ENCODE measurements at regions not wholly inside any gene's neighbourhood (a gene's known extent, or its start where the extent isn't known, plus 50 kb on each side); places are given as distances from the start of the nearest gene placed in this dataset.

DNA sequence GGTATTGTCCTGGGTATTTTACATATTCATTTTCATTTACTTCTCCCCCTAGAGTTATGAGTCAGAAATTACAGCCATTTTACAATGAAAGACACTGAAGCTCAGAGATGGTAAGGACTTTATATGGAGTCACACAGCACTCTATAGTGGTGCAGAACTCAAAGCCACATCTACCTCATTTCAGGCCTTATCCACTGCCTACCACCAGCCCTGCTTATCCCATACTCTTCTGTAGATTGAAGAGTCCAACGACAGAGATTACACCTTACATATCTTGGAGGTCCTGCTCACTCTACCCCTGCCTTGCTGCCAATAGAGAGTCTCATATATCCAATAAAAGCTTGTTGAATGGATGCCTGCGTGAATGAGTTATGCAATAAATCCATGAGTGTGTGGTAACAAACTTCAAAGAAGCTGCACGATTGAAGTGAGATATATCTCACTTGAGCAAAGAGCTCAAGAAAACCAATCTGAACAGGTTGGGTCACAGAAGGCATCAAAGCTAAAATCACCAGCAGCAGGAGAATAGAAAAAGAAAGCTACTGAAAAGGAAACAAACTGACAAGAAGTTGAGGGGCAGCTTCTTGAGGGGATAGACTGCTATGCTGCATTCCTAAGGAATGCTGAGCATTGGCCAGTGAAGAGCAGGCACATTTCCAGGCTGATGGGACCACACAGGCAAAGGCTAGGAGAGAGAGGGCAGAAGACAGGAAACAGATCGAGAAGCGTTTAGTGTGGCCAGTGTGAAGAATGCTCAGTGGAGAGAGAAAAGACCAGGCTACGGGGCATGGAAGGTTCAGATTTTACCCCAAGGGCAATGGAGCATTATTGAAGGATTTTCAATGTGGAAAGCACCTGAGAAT is 585.6 kb downstream of the DHX35 start:
- DNase-seq (ENCODE audit: low read depth) = no peak
- in situ Hi-C loops (cut with HindIII; ENCODE audit: low sequenced_read_pairs) = no loop called here
- TF ChIP-seq, protein P1, sequence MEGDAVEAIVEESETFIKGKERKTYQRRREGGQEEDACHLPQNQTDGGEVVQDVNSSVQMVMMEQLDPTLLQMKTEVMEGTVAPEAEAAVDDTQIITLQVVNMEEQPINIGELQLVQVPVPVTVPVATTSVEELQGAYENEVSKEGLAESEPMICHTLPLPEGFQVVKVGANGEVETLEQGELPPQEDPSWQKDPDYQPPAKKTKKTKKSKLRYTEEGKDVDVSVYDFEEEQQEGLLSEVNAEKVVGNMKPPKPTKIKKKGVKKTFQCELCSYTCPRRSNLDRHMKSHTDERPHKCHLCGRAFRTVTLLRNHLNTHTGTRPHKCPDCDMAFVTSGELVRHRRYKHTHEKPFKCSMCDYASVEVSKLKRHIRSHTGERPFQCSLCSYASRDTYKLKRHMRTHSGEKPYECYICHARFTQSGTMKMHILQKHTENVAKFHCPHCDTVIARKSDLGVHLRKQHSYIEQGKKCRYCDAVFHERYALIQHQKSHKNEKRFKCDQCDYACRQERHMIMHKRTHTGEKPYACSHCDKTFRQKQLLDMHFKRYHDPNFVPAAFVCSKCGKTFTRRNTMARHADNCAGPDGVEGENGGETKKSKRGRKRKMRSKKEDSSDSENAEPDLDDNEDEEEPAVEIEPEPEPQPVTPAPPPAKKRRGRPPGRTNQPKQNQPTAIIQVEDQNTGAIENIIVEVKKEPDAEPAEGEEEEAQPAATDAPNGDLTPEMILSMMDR (IDR thresholded peaks at IDR 0.05; ENCODE audit: low read depth, low read length, missing control alignments) = no peak
- H3K4me3 ChIP-seq (ENCODE audit: low read depth, low read length) = no peak overlapping the region

DNA sequence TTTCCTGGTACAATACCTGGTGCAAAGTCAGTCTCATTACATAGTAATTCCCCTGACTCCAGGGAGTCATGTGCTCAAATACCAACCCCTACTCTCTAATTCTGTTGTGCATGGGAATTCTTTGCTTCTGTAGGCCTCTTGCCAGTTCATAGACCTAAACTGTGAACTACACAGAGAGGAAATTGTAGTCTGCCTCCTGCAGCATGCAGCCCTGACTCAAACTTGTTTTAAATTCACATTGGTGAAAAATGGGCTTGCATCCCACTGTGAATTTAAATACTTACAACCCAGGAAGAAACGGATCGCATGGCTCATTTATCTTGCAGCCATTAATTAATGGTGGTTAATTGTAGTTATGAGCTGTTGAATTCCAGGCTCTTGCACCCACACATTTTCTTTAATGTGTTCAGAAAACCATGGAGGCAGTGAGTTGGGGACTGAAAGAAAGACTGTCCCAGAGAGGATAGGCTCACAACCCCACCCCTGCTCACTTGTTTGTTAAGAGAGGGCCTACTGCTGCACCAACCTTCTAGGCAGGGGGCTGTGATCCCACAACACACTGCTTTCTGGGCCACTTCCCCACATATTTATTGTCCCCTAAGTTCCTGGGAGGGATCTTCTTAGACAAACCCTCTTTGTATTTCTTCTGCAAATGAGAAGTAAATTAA is 579.1 kb downstream of the DHX35 start:
- in situ Hi-C loops (cut with HindIII; ENCODE audit: low sequenced_read_pairs) = no loop called here

DNA sequence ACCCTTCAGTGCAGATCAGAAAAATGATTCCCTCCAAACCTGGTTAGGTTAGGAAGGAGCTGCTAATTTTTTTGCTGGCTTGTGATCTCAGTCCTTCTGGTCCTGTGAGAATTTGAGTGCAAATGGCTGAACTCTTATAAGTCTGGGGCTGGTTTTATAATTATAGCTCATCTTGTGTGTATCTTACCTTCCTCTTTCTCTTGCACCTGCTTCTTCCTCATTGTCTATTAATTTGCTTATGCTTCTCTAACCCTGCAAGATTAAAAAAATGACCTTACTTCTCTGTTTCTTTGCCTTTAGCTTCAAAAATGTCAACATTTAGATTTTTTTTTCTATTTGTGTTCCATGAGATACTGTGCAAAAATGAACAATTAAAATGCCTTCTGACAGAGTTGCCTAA is 576.2 kb downstream of the DHX35 start:
- no peak overlapping the region for H3K4me3 ChIP-seq (ENCODE audit: low read depth, low read length)
- TF ChIP-seq, protein P1 (IDR thresholded peaks at IDR 0.05; ENCODE audit: low read depth, low read length, missing control alignments) = no peak
- no peak for DNase-seq (ENCODE audit: low read depth)
- in situ Hi-C loops (cut with HindIII; ENCODE audit: low sequenced_read_pairs) = no loop called here

More for the DNA sequence above, 579.1 kb downstream of the DHX35 start:
- no peak for DNase-seq (ENCODE audit: low read depth)
- TF ChIP-seq, protein P1 (IDR thresholded peaks at IDR 0.05; ENCODE audit: low read depth, low read length, missing control alignments) = no peak
- H3K4me3 ChIP-seq (ENCODE audit: low read depth, low read length) = no peak overlapping the region

DNA sequence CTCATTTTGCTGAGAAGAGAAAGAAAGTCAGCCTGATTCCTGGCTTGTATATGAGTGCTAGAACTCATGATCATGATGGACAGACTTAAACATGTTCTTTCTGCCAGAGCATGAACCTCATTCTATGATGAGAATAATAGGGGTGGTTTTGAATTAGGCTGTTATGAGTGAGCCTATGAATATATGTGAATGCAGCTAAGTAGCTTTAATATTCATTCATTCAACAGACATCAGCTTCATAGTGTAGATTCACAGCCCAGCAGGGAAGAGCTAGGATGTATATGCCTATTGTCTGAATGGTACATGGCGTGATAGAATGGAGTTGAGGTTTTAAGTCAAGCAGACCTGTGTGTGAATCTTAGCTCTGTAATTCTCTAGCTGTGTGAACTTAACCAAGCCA is 573.2 kb downstream of the DHX35 start:
- no peak for DNase-seq (ENCODE audit: low read depth)
- TF ChIP-seq, protein P1 (IDR thresholded peaks at IDR 0.05; ENCODE audit: low read depth, low read length, missing control alignments) = no peak
- in situ Hi-C loops (cut with HindIII; ENCODE audit: low sequenced_read_pairs) = no loop called here
- no peak overlapping the region for H3K4me3 ChIP-seq (ENCODE audit: low read depth, low read length)

DNA sequence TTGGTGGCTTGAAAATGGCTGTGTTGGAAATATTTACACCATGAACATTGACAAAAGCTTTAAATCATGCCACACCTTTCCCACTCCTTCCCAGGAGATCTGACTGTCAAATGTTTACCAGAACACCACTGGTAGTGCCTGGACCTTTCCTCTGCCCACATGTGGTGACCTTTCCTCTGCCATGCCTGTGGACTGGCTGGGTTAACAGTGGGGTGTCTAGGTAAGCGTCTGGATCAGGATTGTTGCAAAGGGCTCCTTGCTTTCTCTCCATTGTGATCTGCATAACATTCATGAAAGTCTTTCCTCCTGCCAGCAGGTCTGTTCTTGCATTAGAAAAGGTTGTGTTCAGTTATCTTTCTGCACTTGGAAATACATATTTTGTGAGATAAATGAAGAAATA is 572.7 kb downstream of the DHX35 start:
- TF ChIP-seq, protein P1 (IDR thresholded peaks at IDR 0.05; ENCODE audit: low read depth, low read length, missing control alignments) = no peak
- in situ Hi-C loops (cut with HindIII; ENCODE audit: low sequenced_read_pairs) = no loop called here

DNA sequence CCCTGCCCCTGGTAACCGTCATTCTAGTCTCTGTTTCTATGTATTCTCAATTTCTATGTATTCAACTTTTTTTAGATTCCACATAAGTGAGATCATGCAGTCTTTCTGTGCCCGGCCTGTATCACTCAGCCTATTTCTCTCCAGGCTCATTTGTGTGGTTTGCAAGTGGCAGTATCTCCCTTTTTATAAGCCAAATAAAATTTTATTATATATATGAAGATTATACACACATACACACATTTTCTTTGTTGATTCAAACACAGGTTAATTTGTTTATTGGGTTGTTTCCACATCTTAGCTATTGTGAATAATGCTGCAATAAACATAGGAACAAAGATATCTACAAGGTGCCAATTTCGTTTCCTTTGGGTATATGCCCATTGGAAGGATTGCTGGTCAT is 571.7 kb downstream of the DHX35 start:
- TF ChIP-seq, protein P1 (IDR thresholded peaks at IDR 0.05; ENCODE audit: low read depth, low read length, missing control alignments) = no peak
- no peak overlapping the region for H3K4me3 ChIP-seq (ENCODE audit: low read depth, low read length)
- DNase-seq (ENCODE audit: low read depth) = no peak
- in situ Hi-C loops (cut with HindIII; ENCODE audit: low sequenced_read_pairs) = no loop called here

More for the DNA sequence above, 572.7 kb downstream of the DHX35 start:
- H3K4me3 ChIP-seq (ENCODE audit: low read depth, low read length) = no peak overlapping the region
- no peak for DNase-seq (ENCODE audit: low read depth)
